GM21447 (cell line): ENCODE measurements at regions not wholly inside any gene's neighbourhood (a gene's known extent, or its start where the extent isn't known, plus 50 kb on each side); places are given as distances from the start of the nearest gene placed in this dataset.
"Not testable (repeated sequence)": the region's sequence is repeated elsewhere in the genome, so short reads cannot be mapped to it uniquely, and the experiment has no call there.

Source experiments
- ATAC-seq: cut with Tn5 transposase; IDR thresholded peaks from one replicate; pipeline ENCODE4 v1.9.1; 2021; ENCODE audit not compliant: unreplicated experiment

GRCh38 chr5:17398866-17399835 lies 98.9 kb upstream of the TAF11L2 start:
- no peak for ATAC-seq

DNA sequence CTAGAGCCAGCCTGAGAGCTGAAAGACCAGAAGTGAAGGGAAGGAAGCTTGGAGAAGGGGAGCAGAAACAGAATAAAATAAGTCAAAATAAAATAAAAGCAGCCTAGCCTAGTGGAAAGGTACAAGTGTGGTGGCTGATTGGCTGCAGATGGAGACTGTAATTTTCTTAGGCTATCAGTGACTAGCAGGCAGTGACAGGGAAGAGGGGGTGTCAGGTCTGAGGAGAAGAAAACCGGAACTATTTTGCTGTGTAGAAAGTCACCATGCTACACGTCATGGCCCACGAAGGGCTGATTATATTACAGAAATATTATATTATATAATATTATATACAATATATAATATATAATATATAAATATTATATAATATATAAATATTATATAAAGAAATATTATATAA lies 98.1 kb upstream of the TAF11L2 start:
- no peak for ATAC-seq

DNA sequence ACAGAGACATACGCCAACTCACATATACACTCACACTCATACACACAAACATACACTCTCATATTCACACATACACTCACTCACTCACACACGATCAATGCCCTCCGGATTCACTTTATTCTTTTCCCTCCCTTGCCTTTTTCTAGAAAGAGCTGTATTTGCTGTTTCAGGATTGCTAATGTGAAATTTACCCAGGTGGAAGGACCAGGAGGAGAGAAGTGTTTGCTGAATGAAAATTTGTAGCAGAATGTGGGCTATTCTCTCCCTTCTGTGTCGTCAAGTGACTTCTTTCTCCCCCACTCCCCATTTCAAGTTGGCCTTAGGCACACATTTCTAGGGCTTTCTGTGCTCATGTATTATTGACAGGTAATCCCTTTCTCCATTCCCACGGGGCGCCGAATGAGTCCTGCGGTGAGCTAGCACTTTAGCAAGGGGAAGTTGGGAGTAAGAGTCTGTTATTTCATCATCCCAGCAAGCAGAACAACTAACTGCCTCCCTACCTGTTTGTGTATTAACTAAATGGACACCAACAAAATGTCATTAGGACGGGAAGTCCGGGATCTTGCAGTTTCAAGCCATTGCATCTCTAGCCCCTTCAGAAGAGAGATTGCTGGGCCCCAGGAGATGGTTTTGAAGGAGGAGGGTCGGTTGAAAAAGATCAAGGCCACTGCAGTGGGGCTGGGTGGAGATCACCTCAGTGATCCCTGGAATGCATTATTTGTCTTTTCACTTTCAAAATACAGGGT lies 97.1 kb upstream of the TAF11L2 start:
- ATAC-seq = no peak

DNA sequence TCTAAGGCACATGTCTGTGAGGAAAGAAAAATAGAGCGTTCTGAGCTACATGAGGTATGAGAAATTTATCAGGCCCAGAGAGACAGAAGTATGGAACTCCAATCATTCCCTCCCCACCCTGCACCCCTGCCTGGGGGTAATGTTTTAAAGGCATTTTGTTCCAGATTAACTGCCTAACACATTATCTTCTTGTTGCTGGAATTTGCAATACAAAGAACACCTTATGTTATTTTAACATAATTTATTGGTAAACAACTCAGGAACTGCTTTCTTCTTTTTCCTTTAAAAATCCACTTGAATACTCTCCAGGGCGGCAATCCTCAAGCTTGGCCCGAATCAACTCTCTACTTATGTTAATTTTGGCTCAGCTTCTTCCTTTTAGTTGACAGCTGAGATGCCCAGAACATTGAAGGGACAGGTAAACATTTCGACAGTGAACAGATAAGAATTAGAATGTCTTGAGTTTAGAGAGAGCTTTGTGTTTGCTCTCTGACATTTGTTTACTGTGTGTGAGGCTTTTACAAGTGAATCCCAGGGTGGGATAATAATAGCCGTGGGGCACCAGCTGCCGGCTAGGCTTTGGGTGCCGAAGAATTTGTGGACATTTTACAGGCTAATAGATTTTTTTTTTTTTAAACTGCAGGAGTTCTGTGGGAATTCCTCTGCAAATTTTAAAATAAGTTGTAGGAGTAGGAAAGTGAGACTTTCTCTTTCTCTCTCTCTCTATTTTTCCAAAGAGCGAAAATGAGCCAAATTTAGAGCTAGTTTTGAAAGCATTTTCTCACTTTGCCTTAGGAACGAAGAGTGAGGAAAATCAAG lies 96.4 kb upstream of the TAF11L2 start:
- no peak for ATAC-seq

DNA sequence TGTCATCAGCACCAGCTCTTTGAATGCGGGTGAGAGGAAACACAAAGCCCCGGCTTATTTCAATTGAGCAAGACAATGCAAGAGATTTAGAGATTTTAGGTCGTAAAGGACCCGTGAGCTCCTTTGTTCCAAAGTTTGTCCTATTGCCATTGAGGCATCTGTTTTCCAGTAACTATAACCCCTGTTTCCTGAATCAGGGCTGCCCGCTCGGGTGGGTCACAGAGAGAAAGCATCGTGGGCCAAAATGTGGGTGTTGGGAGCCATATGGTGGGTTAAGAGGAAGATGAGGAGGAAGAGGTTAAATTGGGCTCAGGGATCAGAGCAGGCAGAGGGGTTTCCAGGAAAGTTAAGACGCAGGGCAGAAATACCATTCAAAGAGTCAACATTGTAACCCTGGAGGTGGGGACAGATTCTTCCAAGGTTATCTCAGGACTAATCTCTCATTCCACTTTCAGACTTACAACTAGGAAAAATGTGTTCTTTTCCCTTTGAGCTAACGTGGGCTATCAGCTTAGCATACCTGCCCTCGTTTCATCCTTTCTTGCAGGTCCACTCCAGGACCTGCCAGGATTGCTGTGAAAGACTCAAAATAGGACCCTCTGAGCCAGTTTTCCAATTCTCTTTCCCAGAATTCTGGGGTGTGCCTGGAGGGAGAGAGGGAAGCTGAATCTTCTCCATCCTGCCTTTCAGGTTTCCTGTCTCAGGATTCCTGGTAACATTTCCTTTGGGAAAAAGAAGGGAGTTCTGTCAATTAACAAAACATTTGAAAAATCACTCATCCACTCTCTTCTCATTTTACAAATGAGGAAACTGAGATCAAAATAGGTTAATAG lies 95.5 kb upstream of the TAF11L2 start:
- ATAC-seq = no peak

DNA sequence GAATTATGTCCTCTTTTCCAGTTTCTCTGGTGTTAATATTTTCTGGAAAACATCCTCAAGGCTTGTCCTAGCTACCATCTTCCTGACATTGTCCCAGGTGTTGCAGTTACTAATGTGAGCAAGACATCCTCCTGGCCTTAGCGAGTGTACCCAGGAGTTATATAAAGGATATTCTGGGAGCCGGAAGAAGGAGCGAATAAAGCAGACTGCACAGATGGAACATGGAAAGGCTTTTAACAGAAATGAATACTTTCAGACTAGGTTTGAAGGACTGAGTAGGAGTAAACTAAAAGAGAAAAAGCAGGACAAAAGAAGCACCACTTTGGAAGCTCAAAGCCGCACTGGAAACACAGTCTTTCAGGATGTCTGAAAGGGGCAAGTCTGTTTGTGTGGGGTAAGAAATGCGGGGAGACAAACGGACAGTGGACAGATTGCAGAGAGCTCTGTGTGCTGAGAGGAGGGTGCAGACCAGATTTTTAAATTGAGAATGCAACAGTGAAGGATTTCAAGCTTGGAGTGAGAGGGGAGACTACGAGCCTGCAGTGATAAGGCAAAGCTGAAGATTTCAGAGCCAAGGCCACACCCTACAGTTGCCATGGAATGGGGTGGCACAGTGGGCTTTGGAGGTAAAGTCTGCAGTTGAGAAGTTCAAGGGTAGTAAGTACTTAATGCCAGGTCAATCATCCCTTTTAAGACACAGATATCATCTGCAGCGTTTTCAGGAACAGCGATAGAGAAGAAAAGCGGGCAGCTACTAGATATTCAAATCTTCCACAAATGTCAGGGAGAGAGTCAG lies 94.1 kb upstream of the TAF11L2 start:
- ATAC-seq = no peak

DNA sequence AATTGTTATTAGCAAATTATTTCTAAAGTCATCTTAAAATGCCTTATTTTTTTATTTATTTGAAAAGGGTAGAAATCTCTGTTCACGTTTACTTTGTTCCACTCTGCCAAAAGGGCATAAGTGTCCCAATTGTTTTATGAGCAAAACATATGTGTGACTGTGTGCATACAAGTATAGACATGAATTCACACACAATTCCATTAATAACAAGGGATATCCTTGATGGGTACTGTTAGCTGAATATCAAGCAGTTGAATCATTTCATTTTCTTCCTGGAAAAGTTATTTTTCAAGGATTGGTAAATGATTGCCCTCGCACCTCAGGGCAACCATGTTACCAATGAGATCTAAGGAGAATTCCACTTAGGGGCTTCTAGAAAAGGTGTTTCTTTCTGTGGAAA lies 92.1 kb upstream of the TAF11L2 start:
- ATAC-seq = no peak

- ATAC-seq = no peak
Measured at GRCh38 chr5:17406423-17406838, 91.6 kb upstream of the TAF11L2 start.

DNA sequence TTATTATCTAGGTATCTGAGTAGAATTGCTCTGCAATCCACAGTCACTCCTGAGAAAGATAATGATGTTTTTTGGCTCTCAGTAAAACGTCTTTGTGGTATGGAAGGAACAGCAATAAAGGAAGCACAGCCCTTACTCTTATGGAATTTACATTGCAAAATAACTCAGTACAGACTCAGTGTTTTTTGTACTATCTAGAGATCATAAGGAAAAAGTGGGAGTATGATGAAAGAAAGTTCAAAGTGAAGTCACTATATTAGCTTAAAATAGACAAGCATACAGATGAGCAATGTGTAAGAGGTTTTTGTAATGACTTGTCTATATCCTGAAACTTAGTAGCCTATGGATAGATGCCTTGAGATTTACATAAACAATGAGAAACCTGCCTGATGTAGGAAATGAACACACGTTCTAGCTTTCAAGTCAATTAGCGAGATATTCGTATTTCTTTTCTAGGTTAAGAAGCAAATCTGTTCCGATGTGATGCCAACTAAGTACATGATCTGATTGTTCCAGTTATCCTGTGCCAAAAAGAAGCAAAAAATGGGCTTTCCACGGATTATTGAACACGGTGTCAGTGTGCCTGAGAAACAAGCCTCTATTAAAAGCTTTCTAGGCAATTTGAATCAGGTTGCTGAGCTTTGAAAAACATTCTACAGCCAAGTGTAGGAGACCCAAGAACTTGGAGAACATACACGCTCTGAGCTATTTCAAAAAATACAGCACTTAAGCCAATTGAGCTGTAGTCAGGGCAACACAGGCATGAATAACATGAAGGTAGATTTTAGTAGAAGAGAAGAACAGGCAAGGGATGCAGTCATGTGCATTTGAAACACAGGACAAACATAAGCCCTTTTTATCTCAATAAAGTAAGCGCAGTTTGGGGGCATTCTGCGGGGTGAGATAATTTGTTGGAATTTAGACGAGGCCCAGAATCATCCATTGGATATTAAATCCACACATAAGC lies 86.3 kb upstream of the TAF11L2 start:
- no peak for ATAC-seq

DNA sequence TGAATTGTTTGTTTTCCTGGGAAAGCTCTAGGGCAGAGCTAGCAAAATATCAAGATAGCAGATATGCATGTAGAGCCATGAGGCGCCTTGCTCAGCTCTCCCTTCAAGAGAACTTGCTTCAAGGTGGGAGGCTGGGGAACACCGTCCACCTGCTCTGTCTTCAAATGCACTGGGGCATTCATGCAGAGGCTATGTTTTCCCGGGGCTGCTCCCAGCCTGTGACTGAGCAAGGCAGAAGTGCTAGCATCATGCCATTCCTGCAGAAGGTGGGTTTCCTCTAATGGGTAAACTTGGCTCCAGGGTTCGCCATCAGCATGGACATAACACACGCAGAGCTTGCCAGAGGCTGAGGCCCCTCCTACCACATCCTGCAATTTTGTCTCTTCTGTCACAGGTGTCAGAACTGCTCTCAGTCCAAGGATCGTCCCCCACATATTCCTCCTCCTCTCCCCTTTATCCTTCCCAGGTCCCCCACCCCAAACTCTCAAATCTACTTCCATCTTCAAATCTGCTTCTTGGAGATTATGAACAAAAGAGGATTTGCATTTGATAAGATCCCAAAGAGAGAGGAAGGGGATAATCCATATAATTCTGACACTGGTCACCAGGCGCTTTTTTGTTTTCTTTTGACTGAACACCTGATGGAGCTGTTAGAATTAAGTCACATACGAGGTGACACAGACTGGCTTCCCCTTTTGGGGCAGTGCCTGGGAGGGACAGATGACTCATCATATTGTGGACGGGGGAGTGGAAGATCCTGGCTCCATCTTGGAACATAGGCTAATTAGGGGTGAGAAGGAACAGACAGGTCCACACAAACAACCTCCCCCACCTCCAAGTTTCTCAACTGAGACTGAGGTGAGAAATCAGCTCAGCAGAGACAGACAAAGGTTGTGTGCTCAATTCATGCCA lies 85.0 kb upstream of the TAF11L2 start:
- ATAC-seq = no peak

GRCh38 chr5:17413691-17414090 lies 84.3 kb upstream of the TAF11L2 start:
- ATAC-seq = no peak

DNA sequence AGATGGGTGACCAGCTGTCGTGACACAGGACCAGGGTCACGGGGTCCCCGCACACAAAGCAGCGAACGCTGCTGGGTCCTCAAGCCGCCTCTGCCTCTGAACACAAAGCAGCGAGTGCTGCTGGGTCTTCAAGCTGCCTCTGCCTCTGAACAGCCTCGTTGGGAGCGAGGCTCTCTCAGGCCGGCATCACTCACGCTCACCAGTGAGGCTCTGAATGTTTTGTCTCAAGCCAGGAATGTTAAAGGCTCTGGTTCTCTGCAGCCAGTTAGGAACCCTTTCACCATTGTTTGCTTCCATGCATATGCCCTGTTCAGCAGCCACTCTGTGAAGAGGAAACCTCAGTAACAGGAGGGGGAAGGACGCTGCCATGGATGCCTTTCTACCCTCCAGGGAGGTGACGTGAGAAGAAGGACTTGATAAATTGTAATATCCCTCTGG lies 82.7 kb upstream of the TAF11L2 start:
- ATAC-seq = no peak

GRCh38 chr5:17416374-17416773 lies 81.7 kb upstream of the TAF11L2 start:
- not testable (repeated sequence) for ATAC-seq

GRCh38 chr5:17424674-17425073 lies 73.4 kb upstream of the TAF11L2 start:
- no peak for ATAC-seq

GRCh38 chr5:17425385-17426070 lies 72.5 kb upstream of the TAF11L2 start:
- ATAC-seq = no peak

DNA sequence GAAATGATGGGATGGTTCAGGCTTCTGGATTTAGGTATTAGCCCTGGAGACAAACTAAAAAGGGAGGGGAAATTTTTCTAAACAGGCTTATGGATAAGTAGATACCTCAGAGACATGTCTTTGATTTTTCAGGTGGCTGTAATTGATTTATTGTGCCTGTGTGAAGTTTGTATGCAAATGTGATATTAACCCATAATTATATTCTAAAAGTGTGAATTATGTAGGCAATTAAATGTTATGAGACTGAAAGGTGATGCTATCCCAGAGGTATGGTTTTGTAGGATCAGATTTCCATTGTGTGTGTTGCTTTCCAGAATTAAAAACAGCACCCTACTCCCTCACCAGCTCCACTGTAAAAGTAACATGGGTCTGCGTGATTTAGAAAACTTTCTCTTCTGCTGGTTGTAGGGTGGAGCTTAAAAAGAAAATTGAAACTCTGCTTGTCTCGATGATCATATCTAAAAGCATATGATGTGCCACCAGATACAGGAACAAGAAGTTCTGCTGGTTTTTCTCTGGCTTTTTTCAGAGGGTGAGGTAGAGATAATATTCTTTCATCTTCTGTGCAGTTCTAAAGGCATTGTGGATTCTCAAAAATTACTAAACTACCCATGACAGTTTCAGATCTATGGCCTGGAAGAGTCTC lies 71.8 kb upstream of the TAF11L2 start:
- peak; percentile 80 for ATAC-seq
